ENCODE measurements at regions not wholly inside any gene's neighbourhood (a gene's known extent, or its start where the extent isn't known, plus 50 kb on each side); places are given as distances from the start of the nearest gene placed in this dataset.

- intact Hi-C loops (cut with micrococcal nuclease) = no loop called here
- no peaks in the 10 kb centered on the region for H3K36me3 ChIP-seq
- no peaks in the 10 kb centered on the region for H3K27me3 ChIP-seq (ENCODE audit: low read depth)
- no peak overlapping the region for H3K4me3 ChIP-seq
- DNase-seq = no peak
- H3K4me1 ChIP-seq = no peaks in the 10 kb centered on the region
- H3K27ac ChIP-seq (replicated peaks) = no peak overlapping the region
- TF ChIP-seq, protein P1, sequence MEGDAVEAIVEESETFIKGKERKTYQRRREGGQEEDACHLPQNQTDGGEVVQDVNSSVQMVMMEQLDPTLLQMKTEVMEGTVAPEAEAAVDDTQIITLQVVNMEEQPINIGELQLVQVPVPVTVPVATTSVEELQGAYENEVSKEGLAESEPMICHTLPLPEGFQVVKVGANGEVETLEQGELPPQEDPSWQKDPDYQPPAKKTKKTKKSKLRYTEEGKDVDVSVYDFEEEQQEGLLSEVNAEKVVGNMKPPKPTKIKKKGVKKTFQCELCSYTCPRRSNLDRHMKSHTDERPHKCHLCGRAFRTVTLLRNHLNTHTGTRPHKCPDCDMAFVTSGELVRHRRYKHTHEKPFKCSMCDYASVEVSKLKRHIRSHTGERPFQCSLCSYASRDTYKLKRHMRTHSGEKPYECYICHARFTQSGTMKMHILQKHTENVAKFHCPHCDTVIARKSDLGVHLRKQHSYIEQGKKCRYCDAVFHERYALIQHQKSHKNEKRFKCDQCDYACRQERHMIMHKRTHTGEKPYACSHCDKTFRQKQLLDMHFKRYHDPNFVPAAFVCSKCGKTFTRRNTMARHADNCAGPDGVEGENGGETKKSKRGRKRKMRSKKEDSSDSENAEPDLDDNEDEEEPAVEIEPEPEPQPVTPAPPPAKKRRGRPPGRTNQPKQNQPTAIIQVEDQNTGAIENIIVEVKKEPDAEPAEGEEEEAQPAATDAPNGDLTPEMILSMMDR (IDR thresholded peaks at IDR 0.05; ENCODE audit: borderline replicate concordance) = no peak
- H3K9me3 ChIP-seq (replicated peaks) = peaks cover 3% of the 10 kb centered on the region
These were observed 525.1 kb upstream of the FAM98A start for GRCh38 chr2:34123996-34124785.

DNA sequence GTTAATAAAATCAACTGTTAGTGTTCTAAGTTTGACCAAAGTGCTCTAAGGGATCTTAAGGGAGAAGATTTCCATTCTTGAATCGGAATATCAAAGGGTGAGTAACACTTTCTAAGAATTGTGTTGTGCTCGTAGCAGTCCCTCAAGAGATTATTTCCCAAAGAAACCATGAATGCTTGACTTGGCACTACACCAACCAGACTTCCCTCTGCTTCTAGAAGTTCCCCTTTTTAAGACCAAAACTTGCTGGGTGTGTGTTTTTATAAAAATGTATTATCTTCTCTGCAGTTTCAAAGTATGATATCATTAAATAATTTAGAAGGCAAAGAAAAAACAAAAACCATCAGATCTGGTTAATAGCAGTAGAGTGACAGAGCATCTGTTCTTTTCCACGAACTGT is 522.0 kb upstream of the FAM98A start:
- Histone ChIP-seq H3K36me3 (no peaks in the 10 kb centered on the region), H3K4me3 (no peak overlapping the region), H3K27me3 (ENCODE audit: low read depth) (no peaks in the 10 kb centered on the region), H3K9me3 (replicated peaks) (peaks cover 3% of the 10 kb centered on the region), H3K27ac (replicated peaks) (no peak overlapping the region), H3K4me1 (no peaks in the 10 kb centered on the region)
- no peak for DNase-seq
- TF ChIP-seq, protein P1 (IDR thresholded peaks at IDR 0.05; ENCODE audit: borderline replicate concordance) = no peak
- intact Hi-C loops (cut with micrococcal nuclease) = no loop called here

- Histone ChIP-seq H3K27me3 (ENCODE audit: low read depth) (no peaks in the 10 kb centered on the region), H3K4me3 (no peak overlapping the region), H3K36me3 (no peaks in the 10 kb centered on the region), H3K9me3 (replicated peaks) (peaks cover 4% of the 10 kb centered on the region), H3K27ac (replicated peaks) (no peak overlapping the region), H3K4me1 (no peaks in the 10 kb centered on the region)
- TF ChIP-seq, protein P1 (IDR thresholded peaks at IDR 0.05; ENCODE audit: borderline replicate concordance) = no peak
- intact Hi-C loops (cut with micrococcal nuclease) = no loop called here
- no peak for DNase-seq
These were observed 516.0 kb upstream of the FAM98A start for GRCh38 chr2:34115076-34115475.

- Histone ChIP-seq H3K36me3 (no peaks in the 10 kb centered on the region), H3K27ac (replicated peaks) (no peak overlapping the region), H3K4me1 (no peaks in the 10 kb centered on the region), H3K9me3 (replicated peaks) (peaks cover 4% of the 10 kb centered on the region), H3K4me3 (no peak overlapping the region), H3K27me3 (ENCODE audit: low read depth) (no peaks in the 10 kb centered on the region)
- TF ChIP-seq, protein P1 (IDR thresholded peaks at IDR 0.05; ENCODE audit: borderline replicate concordance) = no peak
- DNase-seq = no peak
- intact Hi-C loops (cut with micrococcal nuclease) = no loop called here
These were observed 513.1 kb upstream of the FAM98A start for GRCh38 chr2:34112161-34112560.

DNA sequence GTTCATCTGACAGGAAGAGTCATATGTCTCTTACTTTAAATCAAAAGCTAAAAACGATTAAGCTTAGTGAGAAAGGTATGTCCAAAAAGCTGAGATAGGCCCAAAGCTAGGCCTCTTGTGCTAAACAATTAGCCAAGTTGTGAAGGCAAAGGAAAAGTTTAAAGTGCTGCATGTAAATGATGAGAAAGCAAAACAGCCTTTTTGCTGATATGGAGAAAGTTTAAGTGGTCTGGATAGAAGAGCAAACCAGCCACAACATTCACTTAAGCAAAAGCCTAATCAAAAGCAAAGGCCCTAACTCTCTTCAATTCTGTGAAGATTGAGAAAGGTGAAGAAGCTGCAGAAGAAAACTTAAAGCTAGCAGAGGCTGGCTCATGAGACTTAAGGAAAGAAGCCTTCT is 511.3 kb upstream of the FAM98A start:
- Histone ChIP-seq H3K4me3 (no peak overlapping the region), H3K36me3 (no peaks in the 10 kb centered on the region), H3K27me3 (ENCODE audit: low read depth) (no peaks in the 10 kb centered on the region), H3K27ac (replicated peaks) (no peak overlapping the region), H3K9me3 (replicated peaks) (peaks cover 4% of the 10 kb centered on the region), H3K4me1 (no peaks in the 10 kb centered on the region)
- intact Hi-C loops (cut with micrococcal nuclease) = no loop called here
- no peak for DNase-seq
- TF ChIP-seq, protein P1 (IDR thresholded peaks at IDR 0.05; ENCODE audit: borderline replicate concordance) = no peak

Measured in left ventricle myocardium inferior (tissue), 1 donor.